NCI-H748 (cell line): ENCODE measurements at regions not wholly inside any gene's neighbourhood (a gene's known extent, or its start where the extent isn't known, plus 50 kb on each side); places are given as distances from the start of the nearest gene placed in this dataset.
A peak's percentile ranks its signal among the peaks of the same experiment; 100 is the strongest.

ENCODE experiments used
- DNase-seq: peaks from one replicate; lab custom pipeline; 2025; ENCODE audit not compliant: unreplicated experiment; lab: John Stamatoyannopoulos, UW

DNA sequence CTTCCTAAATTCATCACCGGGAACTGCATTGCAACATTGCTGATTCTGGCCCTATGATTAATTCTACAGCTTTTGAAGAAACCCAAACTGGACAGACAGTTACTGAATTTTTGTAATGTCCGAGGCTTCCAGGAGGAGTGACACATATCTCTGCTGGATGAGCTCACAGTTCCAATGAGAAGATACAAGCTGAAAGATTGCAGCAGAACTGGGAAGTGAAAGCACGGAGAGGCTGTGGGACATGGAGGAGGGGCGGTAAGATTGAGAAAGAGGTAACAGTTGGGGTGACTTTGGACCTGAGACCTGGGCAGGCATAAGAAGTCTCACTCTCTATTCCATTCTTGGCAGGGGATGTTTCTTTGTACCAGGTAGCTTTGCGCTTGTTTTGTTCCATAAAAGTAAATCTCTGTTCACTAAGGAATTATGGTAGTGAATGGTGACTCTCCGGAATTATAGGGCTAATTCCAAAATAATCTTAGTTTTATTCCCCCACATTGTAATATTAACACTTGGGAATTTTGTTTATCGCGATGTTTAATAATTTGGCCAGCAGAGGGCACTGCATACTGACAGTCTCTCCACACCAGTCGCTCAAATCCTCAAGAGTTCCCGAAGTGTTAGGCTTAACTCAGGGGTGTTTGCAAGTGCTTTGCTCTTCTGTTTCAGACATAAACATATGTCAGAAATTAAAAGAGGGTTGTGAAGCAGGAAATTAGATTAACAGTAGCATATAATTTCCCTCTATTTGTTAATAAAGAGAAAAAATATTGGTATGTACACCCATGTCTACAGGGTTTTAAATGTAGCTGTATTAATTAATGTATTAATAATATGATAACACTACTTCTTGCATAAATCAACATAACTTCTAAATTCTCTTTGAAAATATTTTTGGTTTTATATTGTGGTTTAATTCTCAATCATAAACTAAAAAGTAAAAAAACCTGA, 201.4 kb downstream of the SOCS6 start:
- DNase-seq = peak; percentile 86

GRCh38 chr18:70489571-70489970, 200.7 kb downstream of the SOCS6 start:
- DNase-seq = no peak

DNA sequence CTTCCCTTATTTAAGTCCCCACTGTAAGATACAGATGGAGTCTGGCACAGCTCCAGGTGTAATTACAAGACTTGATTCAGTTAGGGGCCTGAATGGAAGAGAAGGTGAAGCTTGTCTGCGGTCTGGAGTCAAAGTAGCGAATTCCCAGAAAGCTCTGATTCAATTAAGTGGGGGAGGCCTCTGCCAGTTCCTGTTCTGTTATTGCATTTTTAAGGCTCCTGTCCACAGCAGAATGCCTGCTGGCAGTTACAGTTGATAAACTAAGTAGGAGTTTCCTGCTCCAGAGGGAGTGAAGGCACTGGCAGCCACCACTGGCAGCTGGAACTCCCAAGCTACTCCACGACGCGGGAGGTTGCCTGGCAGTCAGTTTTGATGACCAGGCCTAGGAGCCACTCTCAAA, 181.1 kb downstream of the SOCS6 start:
- peak; percentile 72 for DNase-seq

- DNase-seq = no peak
Measured at GRCh38 chr18:70468861-70469547, 180.2 kb downstream of the SOCS6 start.

GRCh38 chr18:70464343-70465114, 175.7 kb downstream of the SOCS6 start:
- DNase-seq = peak; percentile 94

DNA sequence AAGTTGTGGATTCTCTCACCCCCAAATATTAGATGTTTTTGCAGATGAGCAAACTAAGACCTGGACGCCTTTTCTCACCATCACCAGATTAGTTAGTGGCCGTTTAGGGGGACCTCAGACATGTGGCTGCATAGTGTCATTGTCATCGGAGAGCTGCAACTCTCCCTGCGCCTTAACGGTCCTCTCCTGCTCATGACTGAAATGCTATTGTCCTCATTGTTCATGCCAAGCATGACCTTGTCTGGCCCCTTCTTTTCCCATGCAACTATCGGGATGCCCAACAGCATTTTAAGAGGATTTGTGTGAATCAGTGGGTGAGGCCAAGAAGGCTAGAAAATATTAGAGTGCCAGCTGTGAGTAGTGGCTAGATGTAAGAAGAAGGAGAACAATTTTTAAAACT, 174.2 kb downstream of the SOCS6 start:
- no peak for DNase-seq

- DNase-seq = no peak
Measured at GRCh38 chr18:70462078-70462439, 173.2 kb downstream of the SOCS6 start.

- DNase-seq = no peak
Measured at GRCh38 chr18:70461323-70462077, 172.7 kb downstream of the SOCS6 start.

DNA sequence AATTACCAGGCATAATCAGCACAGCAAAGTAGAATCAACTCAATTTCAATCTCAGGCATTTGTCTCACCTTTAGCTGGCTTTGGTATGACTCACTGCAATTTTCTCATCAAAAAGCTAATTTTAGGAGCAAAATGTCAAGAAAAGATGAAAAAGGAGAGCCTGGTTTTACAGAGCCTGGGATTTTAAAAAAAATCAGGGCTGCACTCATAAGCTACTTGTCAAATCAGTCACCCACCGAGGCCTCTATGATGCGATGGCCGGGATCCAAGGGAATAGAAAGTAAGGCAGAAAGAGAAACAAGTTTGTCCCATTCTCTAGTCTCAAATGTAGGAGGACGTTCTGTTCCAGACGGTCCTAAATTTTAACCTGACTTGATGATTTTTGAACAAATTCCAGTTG, 170.9 kb downstream of the SOCS6 start:
- no peak for DNase-seq

DNA sequence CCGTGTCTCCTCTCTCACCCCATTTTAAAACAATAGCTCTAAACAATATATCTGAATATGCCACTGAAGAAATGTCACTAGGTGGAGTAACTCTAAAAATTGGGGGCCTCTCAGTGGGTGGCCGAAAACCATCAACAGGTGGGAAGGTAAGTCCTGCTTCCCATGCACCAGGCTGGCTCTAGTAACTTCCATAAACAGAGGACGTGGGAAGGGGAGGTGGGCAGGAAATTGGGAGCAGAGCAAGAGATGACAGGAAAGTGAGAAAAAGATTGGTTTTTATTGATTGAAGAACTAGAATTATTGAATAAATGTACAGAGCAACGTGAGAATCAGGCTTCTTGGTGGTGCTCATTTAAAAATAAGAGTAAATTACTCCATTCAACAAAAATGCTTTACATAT, 170.4 kb downstream of the SOCS6 start:
- DNase-seq = no peak

GRCh38 chr18:70457788-70458187, 168.9 kb downstream of the SOCS6 start:
- no peak for DNase-seq

- DNase-seq = no peak
Measured at GRCh38 chr18:70457223-70457622, 168.4 kb downstream of the SOCS6 start.

DNA sequence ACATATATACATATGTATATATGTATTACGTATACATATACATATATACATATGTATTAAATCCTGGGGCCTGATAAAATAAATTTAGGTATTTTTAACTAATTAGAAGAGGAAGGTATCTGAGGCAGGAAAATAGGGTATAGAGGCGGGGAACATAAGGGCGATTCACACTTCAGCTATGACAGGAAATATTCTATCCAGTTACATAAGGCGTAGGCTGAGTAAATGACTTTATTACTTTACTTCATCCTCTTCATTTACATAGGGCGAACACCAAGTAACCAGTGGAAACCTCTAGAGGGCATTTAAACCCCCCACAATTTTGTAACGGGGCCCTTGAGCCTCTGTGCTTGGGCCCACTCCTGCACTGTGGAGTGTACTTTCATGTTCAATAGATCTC, 167.5 kb downstream of the SOCS6 start:
- DNase-seq = no peak

DNA sequence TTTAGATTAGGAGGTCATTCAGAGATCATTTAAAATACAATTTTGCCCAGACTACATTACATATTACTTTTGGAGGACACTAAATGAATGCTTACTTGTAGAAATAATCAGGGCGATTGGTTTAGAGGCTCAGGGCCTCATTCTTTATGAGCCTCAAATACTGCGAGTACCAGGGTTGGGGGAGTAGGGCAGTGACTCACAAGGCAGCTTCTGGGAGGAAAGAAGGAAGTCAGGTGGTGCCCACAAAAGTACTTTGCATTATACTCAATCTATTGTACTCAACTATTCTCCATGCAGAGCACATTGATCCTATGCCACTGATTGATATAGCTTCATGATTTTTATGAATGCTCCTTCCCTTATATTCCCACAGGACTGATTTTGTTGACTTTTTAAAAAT, 166.9 kb downstream of the SOCS6 start:
- DNase-seq = no peak

GRCh38 chr18:70454704-70455322, 166.0 kb downstream of the SOCS6 start:
- DNase-seq = peak; percentile 67

- no peak for DNase-seq
Measured at GRCh38 chr18:70453058-70453775, 164.4 kb downstream of the SOCS6 start.

- DNase-seq = peak; percentile 31
Measured at GRCh38 chr18:70452501-70452900, 163.7 kb downstream of the SOCS6 start.

- peak; percentile 24 for DNase-seq
Measured at GRCh38 chr18:70450426-70451253, 161.8 kb downstream of the SOCS6 start.

DNA sequence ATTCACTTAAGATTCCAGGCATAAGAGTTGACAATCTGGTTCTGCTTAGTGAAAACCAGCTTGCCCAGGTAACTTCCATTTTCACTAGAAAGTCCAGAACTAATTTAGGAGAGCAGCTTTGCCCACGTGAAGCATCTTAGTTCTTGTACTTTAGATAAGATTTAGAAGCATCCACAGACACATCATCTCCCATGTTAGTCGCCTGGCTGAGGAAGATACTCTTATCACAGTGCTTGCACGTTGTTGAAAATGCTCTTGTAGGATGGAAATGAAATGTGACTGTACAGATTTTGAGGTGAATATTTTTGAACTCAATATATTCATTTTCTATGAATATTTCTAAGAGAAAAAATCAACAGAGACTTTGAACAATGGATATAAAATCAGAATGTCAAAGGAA, 159.7 kb downstream of the SOCS6 start:
- no peak for DNase-seq
